GM21390 (cell line): ENCODE measurements at regions not wholly inside any gene's neighbourhood (a gene's known extent, or its start where the extent isn't known, plus 50 kb on each side); places are given as distances from the start of the nearest gene placed in this dataset.
"Not testable (repeated sequence)": the region's sequence is repeated elsewhere in the genome, so short reads cannot be mapped to it uniquely, and the experiment has no call there.

ENCODE experiments used
- ATAC-seq: cut with Tn5 transposase; IDR thresholded peaks from one replicate; pipeline ENCODE4 v1.9.1; 2021; ENCODE audit not compliant: unreplicated experiment

DNA sequence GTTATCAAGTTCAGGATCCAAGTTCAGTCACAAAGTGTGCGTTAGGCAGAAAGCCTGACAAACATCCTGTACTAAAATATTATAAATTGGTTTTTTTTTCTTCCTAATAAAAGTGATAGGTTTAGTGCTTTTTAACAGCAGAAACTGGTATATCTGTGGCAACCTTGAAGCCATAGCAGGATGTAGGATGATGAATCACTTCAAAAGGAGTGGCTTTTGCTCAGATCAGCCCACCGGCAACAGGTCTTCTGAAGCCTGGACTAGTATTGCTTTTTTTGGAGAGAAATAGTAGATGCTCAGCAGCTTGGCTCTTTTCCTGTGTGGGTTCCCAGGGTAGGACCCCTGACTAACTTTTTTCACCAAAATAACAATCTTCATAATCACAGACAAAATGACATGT lies 190.8 kb downstream of the EPM2A start:
- no peak for ATAC-seq

DNA sequence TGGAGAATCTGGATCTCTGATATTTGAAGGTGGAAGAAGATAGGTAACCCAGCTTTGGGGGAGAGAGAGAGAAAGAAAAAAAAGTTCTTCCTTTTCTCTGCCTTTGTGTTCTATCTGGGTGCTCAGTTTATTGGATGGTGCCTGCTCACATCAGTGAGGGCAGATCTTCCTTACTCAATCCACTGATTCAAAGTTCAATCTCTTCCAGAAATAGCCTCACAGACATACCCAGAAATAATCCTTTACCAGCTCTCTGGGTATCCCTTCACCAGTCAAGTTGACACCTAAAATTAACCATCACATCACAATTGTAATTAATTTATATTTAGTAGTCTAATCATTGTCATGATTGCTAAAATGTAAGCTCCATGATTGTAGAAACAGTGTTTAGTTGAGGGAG lies 189.1 kb downstream of the EPM2A start:
- no peak for ATAC-seq

DNA sequence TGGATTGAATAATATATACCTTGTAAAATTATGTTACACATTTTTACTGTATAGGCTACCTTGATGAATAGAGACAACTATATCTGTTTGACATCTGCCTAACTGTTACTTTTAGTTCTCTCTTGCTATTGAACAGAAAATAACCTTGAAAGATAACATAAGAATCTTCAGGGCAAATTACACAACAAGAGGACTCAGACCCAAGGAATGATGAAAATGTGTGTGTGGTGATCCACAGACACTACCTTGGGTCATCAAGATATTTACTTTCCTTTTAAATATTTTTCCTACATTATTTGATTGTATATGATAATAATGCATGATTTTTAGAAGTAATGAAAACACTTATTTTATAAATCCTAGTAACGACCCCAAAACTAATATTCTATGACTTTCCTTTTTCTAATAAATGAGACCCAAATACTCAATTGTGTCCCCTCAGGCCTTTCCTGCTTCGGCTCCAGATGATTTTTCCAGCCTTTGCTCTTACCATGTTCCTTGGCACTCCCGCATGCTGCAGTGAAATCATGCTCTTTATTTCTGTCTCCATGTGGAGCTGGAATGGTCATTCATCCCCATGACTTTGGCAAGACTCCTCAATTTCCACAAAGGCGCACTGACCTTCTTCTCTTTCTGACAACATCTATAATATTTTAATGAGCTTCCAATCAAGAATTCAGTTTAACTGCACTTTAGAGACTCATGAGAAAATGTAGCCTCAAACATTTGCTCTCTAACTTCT lies 187.6 kb downstream of the EPM2A start:
- no peak for ATAC-seq

DNA sequence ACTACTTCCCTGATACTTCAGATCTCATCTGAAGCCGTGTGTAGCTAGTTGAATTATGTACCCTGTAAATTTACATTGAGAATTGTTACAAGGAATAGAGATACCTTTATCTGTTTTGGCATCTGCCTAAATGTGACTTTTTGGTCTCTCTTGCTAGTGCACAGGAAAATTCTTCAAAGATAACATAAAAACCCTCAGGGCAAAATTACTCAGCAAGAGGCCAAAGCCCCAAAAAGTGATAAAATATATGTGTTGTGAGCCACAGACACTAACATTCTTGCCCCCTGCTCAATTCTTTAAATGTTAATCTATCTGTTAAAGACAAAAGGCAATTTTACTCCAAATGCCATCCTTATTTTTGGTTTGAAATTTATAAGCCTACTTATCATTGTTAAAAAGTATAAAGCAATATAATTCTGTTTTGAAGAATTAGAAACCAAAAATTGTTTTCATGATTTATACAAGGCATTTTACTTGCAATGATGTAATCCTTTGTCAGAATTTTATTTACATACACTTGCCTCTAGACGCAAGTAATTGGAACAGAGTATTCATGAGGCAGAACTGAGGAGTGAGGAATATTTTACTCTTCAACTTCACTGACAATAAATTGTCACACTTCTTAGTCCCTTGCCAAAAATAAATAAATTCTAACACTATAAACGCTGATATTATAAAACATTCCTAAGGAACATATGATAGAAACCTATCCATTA lies 186.2 kb downstream of the EPM2A start:
- ATAC-seq = no peak

DNA sequence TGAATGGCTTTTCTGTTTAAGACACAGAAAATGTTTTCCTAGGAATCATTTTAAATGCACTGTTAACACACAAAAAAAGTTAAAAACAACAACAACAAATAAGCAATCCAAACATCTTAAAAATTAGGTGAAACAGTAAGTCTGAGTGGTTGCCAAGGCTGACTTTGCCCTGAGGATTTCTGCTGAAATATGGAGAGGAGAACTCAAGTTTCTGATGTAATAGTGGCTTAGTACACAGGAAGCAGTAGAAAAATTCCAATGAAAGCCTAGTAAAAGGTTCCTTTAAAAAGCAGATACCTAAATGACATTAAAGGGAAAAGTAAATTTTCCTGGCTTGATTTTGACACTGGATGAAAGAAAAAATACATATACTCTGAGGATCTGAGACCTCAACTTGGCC lies 184.2 kb downstream of the EPM2A start:
- ATAC-seq = no peak

DNA sequence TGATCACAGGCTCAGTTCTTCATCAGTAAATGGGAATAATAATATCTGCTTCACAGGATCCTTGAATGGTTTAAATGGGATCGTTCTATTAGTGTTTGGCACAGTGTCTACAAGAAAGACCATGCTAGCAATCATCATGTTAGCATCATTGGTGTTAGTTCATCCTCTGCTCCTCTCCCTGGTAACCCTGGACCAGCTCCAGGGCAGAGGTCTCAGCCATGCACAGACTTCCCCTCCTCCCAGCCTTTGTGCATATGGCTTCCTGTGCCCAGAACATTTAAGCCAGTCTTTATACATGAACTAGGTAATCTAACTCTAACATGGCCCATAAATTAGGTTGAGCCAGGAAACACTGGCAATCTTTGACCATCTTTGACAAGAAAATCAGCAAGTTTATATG lies 180.2 kb downstream of the EPM2A start:
- ATAC-seq = no peak

DNA sequence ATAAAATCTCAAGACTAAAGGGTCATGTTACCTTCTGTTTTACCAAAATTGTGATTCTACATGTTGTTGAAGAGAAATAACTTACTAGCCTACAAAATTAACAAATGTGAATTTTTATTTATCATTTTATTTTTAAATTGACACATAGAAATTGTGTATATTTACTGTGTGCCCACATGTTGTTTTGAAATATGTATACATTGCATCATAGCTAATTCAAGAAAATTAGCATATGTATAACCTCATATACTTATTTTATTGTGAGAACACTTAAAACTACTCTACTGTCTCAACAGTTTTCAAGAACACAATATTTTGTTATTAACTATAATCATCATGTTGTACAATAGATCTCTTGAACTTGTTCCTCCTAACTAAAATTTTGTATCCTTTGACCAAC lies 177.8 kb downstream of the EPM2A start:
- ATAC-seq = no peak

DNA sequence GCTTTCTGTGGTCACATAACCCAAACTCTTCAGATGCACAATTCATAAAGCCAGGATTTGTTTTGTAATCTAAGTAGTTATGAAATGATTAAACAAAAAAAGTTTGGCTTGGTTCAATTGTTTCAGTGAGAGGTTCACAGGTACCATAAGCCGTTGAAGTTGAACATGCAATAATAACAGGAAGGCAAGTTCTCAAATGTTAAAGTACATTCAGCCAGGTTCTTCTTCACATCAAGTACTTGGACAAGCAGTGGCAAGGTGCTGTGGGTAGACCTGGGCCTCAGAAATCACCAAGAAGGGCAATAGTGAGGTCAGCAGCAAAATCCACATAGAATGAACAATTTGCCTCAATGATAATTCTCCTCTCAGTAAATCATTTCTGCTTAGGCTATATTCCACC lies 175.5 kb downstream of the EPM2A start:
- no peak for ATAC-seq

DNA sequence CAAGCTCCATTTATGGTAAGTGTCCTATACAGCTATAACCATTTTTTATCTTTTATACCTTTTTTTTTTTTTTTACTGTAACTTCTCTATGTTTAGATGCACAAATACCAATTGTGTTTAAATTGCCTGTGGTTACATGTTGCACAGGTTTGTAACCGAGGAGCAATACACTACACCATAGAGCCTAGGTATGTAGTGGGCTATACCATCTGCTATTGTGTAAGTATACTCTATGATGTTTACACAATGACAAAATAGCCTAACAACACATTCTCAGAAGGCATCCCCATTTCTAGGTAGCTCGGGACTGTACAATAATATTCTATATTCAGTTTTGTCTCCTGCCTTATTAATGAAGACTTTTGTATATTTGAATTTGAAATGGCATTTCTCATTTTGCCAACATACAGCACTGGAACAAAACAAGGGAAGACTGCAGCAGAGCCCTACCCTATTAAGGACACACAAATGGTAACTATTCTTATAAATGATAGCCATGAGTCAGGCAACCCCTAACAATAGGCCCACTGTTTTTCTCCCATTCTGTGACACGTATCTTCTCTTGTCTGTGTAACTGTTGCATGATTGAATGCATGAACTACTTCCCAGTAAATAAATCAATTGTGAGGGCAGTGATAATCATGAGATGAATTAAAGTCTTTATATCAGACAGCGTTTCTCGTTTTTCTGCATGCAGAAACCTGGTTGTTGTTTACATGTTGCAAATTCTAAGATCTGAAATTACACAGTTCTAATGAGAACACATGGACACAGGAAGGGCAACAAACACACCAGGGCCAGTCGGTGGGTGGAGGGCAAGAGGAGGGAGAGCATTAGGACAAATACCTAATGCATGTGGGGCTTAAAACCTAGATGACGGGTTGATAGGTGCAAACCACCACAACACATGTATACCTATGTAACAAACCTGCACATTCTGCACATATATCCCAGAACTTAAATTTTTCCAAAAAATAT lies 173.9 kb downstream of the EPM2A start:
- ATAC-seq = no peak

DNA sequence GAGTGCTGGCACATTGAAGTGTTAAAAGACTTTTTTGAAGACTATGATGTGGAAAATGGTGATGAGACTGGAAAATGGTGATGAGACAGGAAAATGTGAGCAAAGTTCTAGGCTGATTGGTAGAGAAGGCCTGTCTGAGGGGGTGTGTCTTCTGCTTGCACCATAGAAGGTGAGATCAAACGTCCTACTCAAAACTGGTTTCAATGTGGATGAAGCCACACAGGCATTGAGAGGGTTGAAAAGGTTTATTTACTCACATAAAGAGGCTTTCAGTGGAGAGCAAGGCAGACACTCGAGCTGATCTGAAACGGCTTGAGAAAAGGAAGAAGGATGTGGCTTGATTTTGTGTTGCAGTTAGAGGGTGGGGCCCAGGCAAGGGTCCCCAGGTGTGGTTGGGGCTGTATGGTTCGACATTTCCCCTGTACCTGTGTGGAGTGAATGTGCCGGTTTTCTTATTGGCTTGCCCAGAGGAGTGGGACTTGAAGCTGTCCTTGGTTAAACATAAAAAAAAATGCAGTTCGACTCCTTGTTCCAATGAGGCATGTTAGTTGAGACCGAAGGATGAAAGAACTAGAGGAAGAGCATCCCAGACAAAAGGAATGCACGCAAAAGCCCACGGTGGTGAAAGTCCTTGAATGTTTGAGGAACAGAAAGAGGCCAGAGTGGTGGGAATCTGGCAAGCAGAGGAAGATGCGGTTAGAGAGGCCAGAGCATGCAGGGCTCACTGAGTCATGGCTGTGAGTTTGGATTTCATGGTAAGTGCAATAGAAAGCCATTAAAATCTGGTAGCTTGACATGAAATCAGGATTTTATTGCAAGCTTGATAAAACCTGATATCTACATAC lies 172.3 kb downstream of the EPM2A start:
- ATAC-seq = no peak

DNA sequence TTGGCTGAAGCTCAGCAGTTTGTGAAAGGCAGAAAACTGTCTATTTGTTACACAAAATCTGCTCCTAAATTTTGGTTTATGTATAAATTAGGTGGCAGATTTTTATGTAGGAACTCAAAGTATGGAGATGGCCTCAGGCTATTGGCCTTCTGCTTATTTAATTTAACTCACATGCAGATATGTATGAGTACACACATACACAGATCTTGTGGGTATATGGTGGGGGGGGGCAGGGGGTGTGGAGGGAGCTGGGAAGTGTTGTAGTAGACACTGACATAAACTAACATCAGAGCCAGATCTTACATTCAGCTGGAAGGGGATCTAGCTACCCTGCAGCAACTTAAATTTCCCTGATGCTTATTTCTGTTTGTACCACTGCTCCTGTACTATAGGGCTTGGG lies 170.8 kb downstream of the EPM2A start:
- ATAC-seq = no peak

DNA sequence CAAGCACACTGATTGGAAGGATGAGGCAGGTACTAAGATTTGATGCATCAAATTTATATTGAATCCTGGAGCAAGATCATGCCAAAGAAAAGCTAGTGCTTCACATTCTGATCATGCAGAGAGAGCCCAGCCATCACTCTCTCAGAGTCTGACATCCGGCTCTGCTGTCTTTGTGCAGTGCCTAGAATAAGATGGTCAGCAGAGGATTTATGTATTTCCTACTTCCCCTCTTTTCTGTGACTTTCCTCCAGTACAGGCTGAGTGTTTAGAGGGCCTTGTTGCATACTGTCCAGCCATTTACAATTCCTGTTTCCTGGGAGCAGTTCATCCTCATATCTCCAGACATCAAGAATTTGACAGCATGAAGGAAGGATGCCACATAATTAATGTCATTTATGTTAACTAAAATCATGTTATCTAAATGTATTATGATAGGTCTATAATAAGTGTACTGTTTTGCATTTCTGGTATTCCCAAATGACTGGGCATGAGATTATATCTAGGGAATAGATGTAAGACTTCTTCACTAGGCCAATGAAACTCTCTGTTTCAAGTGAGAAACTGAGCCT lies 167.6 kb downstream of the EPM2A start:
- no peak for ATAC-seq

DNA sequence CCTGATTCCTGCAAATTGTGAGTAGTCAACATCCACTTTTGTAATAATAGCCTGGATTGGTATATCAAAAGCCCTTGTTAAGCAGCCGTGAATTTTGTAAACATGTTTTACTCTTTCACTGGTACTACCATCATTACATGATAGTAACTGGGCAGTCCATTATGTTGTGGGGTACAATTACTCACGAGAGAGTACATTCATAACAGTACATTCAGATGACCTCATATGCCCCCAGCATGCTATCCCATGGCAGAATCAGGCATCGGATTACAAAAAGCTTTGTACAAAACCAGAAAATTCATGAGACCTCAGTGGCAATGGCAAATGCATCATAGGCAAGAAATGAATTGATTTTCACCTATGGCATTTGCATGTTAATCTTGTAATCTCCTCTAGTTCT lies 166.2 kb downstream of the EPM2A start:
- ATAC-seq = no peak

DNA sequence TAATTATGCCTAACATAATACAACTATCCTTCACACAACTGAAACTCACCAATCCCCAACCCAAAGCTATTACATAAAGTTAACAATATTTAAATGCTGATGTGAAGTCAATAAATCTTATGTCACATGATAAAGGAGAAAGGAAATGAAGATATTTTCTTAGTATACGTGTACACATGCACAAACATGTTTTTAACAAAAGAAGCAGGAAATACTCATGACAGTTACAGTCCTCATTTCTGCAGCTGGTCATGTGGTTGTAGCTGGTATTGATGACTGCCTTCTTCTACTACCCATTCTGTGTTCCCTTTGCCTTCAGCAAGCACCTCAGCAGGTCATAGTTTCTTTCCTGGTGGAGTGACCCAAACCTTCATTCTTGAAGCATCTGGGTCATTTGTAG lies 165.0 kb downstream of the EPM2A start:
- ATAC-seq = not testable (repeated sequence)

DNA sequence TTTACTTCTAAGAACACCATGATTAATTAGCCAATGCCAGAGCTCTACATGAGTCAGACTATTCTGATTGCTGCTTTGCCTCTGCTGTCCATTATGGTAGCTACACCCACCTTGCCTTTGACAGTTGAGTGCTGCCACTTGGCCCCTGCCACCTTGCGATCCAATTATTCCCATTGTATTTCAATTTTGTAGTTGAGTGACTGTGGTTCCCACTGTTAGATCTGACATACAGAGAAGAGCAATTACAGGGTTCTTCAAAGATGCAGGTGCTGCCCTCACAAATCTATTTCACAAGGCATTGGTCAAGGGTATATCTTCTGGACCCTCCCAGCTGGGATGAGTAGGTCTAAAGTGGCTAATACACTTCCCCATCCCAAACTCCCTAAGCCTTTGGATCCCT lies 161.1 kb downstream of the EPM2A start:
- not testable (repeated sequence) for ATAC-seq
